ENCODE measurements at regions not wholly inside any gene's neighbourhood (a gene's known extent, or its start where the extent isn't known, plus 50 kb on each side); places are given as distances from the start of the nearest gene placed in this dataset.
"Not testable (repeated sequence)": the region's sequence is repeated elsewhere in the genome, so short reads cannot be mapped to it uniquely, and the experiment has no call there.

GRCh38 chr14:57056522-57056921, 212.2 kb downstream of the EXOC5 start:
- not testable (repeated sequence) for TF ChIP-seq POLR2A, CTCF (IDR thresholded peaks at IDR 0.05)

Data from right lobe of liver (tissue), 4 donors.